ENCODE measurements at regions not wholly inside any gene's neighbourhood (a gene's known extent, or its start where the extent isn't known, plus 50 kb on each side); places are given as distances from the start of the nearest gene placed in this dataset.

- no peak overlapping the region for H3K4me3 ChIP-seq (ENCODE audit: insufficient read length, low read depth)
- no peaks in the 10 kb centered on the region for H3K36me3 ChIP-seq (ENCODE audit: insufficient read depth, insufficient read length, low read length)
- H3K4me1 ChIP-seq (ENCODE audit: insufficient read depth, insufficient read length): no peaks in the 10 kb centered on the region
- no peak for DNase-seq (ENCODE audit: low read depth, low spot score)
- H3K9ac ChIP-seq (ENCODE audit: insufficient read length, low read depth): no peak overlapping the region
- H3K9me3 ChIP-seq (ENCODE audit: insufficient read depth, low read length): no peaks in the 10 kb centered on the region
- no peak for TF ChIP-seq SUZ12 (IDR thresholded peaks at IDR 0.05; ENCODE audit: extremely low read depth, insufficient read depth, insufficient read length)
- H3K27me3 ChIP-seq (ENCODE audit: insufficient read depth, insufficient read length): no peaks in the 10 kb centered on the region
Measured at GRCh38 chr15:79661411-79661810, 229.3 kb downstream of the MINAR1 start.

GRCh38 chr15:79673416-79674123 is 223.2 kb downstream of the MTHFS start:
- TF ChIP-seq ZNF274 (IDR thresholded peaks at IDR 0.05; ENCODE audit: low read depth, low read length): no peak
- no peak for TF ChIP-seq YY1 (IDR thresholded peaks at IDR 0.05; ENCODE audit: insufficient read depth, insufficient read length)
- no peak for TF ChIP-seq SUZ12 (IDR thresholded peaks at IDR 0.05; ENCODE audit: extremely low read depth, insufficient read depth, insufficient read length)
- DNase-seq (ENCODE audit: low read depth, low spot score): peak; percentile 28
- no peaks in the 10 kb centered on the region for H3K36me3 ChIP-seq (ENCODE audit: insufficient read depth, insufficient read length, low read length)
- H3K4me3 ChIP-seq (ENCODE audit: insufficient read length, low read depth): no peak overlapping the region
- no peaks in the 10 kb centered on the region for H3K9me3 ChIP-seq (ENCODE audit: insufficient read depth, low read length)
- H3K27me3 ChIP-seq (ENCODE audit: insufficient read depth, insufficient read length): no peaks in the 10 kb centered on the region
- H3K4me1 ChIP-seq (ENCODE audit: insufficient read depth, insufficient read length): no peaks in the 10 kb centered on the region
- H3K9ac ChIP-seq (ENCODE audit: insufficient read length, low read depth): no peak overlapping the region

- no peaks in the 10 kb centered on the region for H3K36me3 ChIP-seq (ENCODE audit: insufficient read depth, insufficient read length, low read length)
- TF ChIP-seq ZNF274 (IDR thresholded peaks at IDR 0.05; ENCODE audit: low read depth, low read length): no peak
- no peak for TF ChIP-seq YY1 (IDR thresholded peaks at IDR 0.05; ENCODE audit: insufficient read depth, insufficient read length)
- no peak for TF ChIP-seq SUZ12 (IDR thresholded peaks at IDR 0.05; ENCODE audit: extremely low read depth, insufficient read depth, insufficient read length)
- no peaks in the 10 kb centered on the region for H3K27me3 ChIP-seq (ENCODE audit: insufficient read depth, insufficient read length)
- H3K9ac ChIP-seq (ENCODE audit: insufficient read length, low read depth): no peak overlapping the region
- no peaks in the 10 kb centered on the region for H3K9me3 ChIP-seq (ENCODE audit: insufficient read depth, low read length)
- H3K4me3 ChIP-seq (ENCODE audit: insufficient read length, low read depth): no peak overlapping the region
- no peak for DNase-seq (ENCODE audit: low read depth, low spot score)
- no peaks in the 10 kb centered on the region for H3K4me1 ChIP-seq (ENCODE audit: insufficient read depth, insufficient read length)
Measured at GRCh38 chr15:79674124-79674465, 222.7 kb downstream of the MTHFS start.

GRCh38 chr15:79675982-79676381 is 220.8 kb downstream of the MTHFS start:
- no peak overlapping the region for H3K9ac ChIP-seq (ENCODE audit: insufficient read length, low read depth)
- no peaks in the 10 kb centered on the region for H3K9me3 ChIP-seq (ENCODE audit: insufficient read depth, low read length)
- DNase-seq (ENCODE audit: low read depth, low spot score): no peak
- no peaks in the 10 kb centered on the region for H3K36me3 ChIP-seq (ENCODE audit: insufficient read depth, insufficient read length, low read length)
- no peaks in the 10 kb centered on the region for H3K27me3 ChIP-seq (ENCODE audit: insufficient read depth, insufficient read length)
- no peak overlapping the region for H3K4me3 ChIP-seq (ENCODE audit: insufficient read length, low read depth)
- H3K4me1 ChIP-seq (ENCODE audit: insufficient read depth, insufficient read length): peaks cover 12% of the 10 kb centered on the region
- TF ChIP-seq SUZ12 (IDR thresholded peaks at IDR 0.05; ENCODE audit: extremely low read depth, insufficient read depth, insufficient read length) (no peak), ZNF274 (IDR thresholded peaks at IDR 0.05; ENCODE audit: low read depth, low read length) (no peak), YY1 (IDR thresholded peaks at IDR 0.05; ENCODE audit: insufficient read depth, insufficient read length) (no peak)

GRCh38 chr15:79676621-79677020 is 220.2 kb downstream of the MTHFS start:
- Histone ChIP-seq H3K9me3 (ENCODE audit: insufficient read depth, low read length) (no peaks in the 10 kb centered on the region), H3K9ac (ENCODE audit: insufficient read length, low read depth) (no peak overlapping the region), H3K4me3 (ENCODE audit: insufficient read length, low read depth) (no peak overlapping the region), H3K27me3 (ENCODE audit: insufficient read depth, insufficient read length) (no peaks in the 10 kb centered on the region), H3K36me3 (ENCODE audit: insufficient read depth, insufficient read length, low read length) (no peaks in the 10 kb centered on the region), H3K4me1 (ENCODE audit: insufficient read depth, insufficient read length) (peaks cover 13% of the 10 kb centered on the region)
- TF ChIP-seq YY1 (IDR thresholded peaks at IDR 0.05; ENCODE audit: insufficient read depth, insufficient read length): no peak
- no peak for TF ChIP-seq SUZ12 (IDR thresholded peaks at IDR 0.05; ENCODE audit: extremely low read depth, insufficient read depth, insufficient read length)
- no peak for TF ChIP-seq ZNF274 (IDR thresholded peaks at IDR 0.05; ENCODE audit: low read depth, low read length)
- DNase-seq (ENCODE audit: low read depth, low spot score): no peak

- peaks cover 13% of the 10 kb centered on the region for H3K4me1 ChIP-seq (ENCODE audit: insufficient read depth, insufficient read length)
- H3K4me3 ChIP-seq (ENCODE audit: insufficient read length, low read depth): no peak overlapping the region
- TF ChIP-seq SUZ12 (IDR thresholded peaks at IDR 0.05; ENCODE audit: extremely low read depth, insufficient read depth, insufficient read length): no peak
- no peak for TF ChIP-seq ZNF274 (IDR thresholded peaks at IDR 0.05; ENCODE audit: low read depth, low read length)
- H3K9ac ChIP-seq (ENCODE audit: insufficient read length, low read depth): no peak overlapping the region
- DNase-seq (ENCODE audit: low read depth, low spot score): no peak
- H3K27me3 ChIP-seq (ENCODE audit: insufficient read depth, insufficient read length): no peaks in the 10 kb centered on the region
- H3K9me3 ChIP-seq (ENCODE audit: insufficient read depth, low read length): no peaks in the 10 kb centered on the region
- H3K36me3 ChIP-seq (ENCODE audit: insufficient read depth, insufficient read length, low read length): no peaks in the 10 kb centered on the region
Measured at GRCh38 chr15:79677241-79677640, 219.6 kb downstream of the MTHFS start.

- Histone ChIP-seq H3K4me1 (ENCODE audit: insufficient read depth, insufficient read length) (peaks cover 13% of the 10 kb centered on the region), H3K27me3 (ENCODE audit: insufficient read depth, insufficient read length) (no peaks in the 10 kb centered on the region), H3K9me3 (ENCODE audit: insufficient read depth, low read length) (no peaks in the 10 kb centered on the region), H3K9ac (ENCODE audit: insufficient read length, low read depth) (no peak overlapping the region), H3K36me3 (ENCODE audit: insufficient read depth, insufficient read length, low read length) (no peaks in the 10 kb centered on the region), H3K4me3 (ENCODE audit: insufficient read length, low read depth) (no peak overlapping the region)
- TF ChIP-seq SUZ12 (IDR thresholded peaks at IDR 0.05; ENCODE audit: extremely low read depth, insufficient read depth, insufficient read length): no peak
- no peak for TF ChIP-seq ZNF274 (IDR thresholded peaks at IDR 0.05; ENCODE audit: low read depth, low read length)
- TF ChIP-seq YY1 (IDR thresholded peaks at IDR 0.05; ENCODE audit: insufficient read depth, insufficient read length): no peak
- no peak for DNase-seq (ENCODE audit: low read depth, low spot score)
Measured at GRCh38 chr15:79678032-79678701, 218.6 kb downstream of the MTHFS start.
